ENCODE measurements at regions not wholly inside any gene's neighbourhood (a gene's known extent, or its start where the extent isn't known, plus 50 kb on each side); places are given as distances from the start of the nearest gene placed in this dataset.

- DNase-seq (ENCODE audit: low spot score) (no peak), ATAC-seq (no peak)
- peaks cover 4% of the 10 kb centered on the region; the same call in 2 of the 3 replicates for H3K36me3 Mint-ChIP-seq (ENCODE audit: low read depth)
- peaks cover 17% of the 10 kb centered on the region; the same call in 1 of the 2 replicates for H3K4me1 ChIP-seq (ENCODE audit: insufficient read depth)
- no peak overlapping the region for H3K27ac Mint-ChIP-seq
- no peaks in the 10 kb centered on the region for H4K20me1 ChIP-seq (replicated peaks; ENCODE audit: insufficient read depth)
- H3K4me2 ChIP-seq: no peak overlapping the region
- H3K27me3 Mint-ChIP-seq (ENCODE audit: insufficient read depth, low read depth, poor library complexity): peaks cover 2% of the 10 kb centered on the region
- H2AFZ ChIP-seq: no peak overlapping the region
- no peaks in the 10 kb centered on the region for H3K27me3 ChIP-seq (ENCODE audit: insufficient read depth)
- no peaks in the 10 kb centered on the region for H3K36me3 ChIP-seq (ENCODE audit: insufficient read depth)
- no peaks in the 10 kb centered on the region for H3F3A ChIP-seq (replicated peaks; ENCODE audit: low read depth)
- no peaks in the 10 kb centered on the region for H3K79me2 ChIP-seq (replicated peaks; ENCODE audit: insufficient read depth)
- no peak for TF ChIP-seq ZNF331 (CRISPR knock-in tag; IDR thresholded peaks at IDR 0.05; ENCODE audit: low read depth)
- TF ChIP-seq EZH2phosphoT487 (IDR thresholded peaks at IDR 0.05; ENCODE audit: unreplicated experiment): no peak
- TF ChIP-seq CREB1 (CRISPR knock-in tag; IDR thresholded peaks at IDR 0.05; ENCODE audit: low read depth): no peak
- no peak for TF ChIP-seq ZNF462 (CRISPR knock-in tag; IDR thresholded peaks at IDR 0.05)
- no peak for TF ChIP-seq STAT1 (IDR thresholded peaks at IDR 0.05; ENCODE audit: unreplicated experiment)
- TF ChIP-seq REST (IDR thresholded peaks at IDR 0.05; ENCODE audit: unreplicated experiment): no peak
- TF ChIP-seq POLR2AphosphoS5 (IDR thresholded peaks at IDR 0.05; ENCODE audit: low read depth): no peak
- no peak for TF ChIP-seq EZH2 (IDR thresholded peaks at IDR 0.05; ENCODE audit: low read depth, unreplicated experiment)
- TF ChIP-seq NANOG (IDR thresholded peaks at IDR 0.05; ENCODE audit: borderline replicate concordance): no peak
- TF ChIP-seq ETS1 (IDR thresholded peaks at IDR 0.05): no peak
- no peak for TF ChIP-seq ZNF114 (CRISPR knock-in tag; IDR thresholded peaks at IDR 0.05)
- no peak for TF ChIP-seq CTCF (conservative IDR thresholded peaks at IDR 0.05; ENCODE audit: low read depth in 2 of 2)
- TF ChIP-seq JUNB (IDR thresholded peaks at IDR 0.05; ENCODE audit: unreplicated experiment): no peak
- H3K4me3 ChIP-seq: no peak overlapping the region
- H3K4me3 Mint-ChIP-seq: no peak overlapping the region
- H3K9me3 Mint-ChIP-seq: peaks cover 7% of the 10 kb centered on the region; the same call in 2 of the 3 replicates
- H3K9me2 ChIP-seq (ENCODE audit: insufficient read depth): no peaks in the 10 kb centered on the region; the same call in 1 of the 2 replicates
- H3K27ac ChIP-seq (ENCODE audit: low read depth): no peak overlapping the region
- peaks cover 16% of the 10 kb centered on the region for H3K4me1 Mint-ChIP-seq
Observed at GRCh38 chr2:75348307-75348706, 149.0 kb upstream of the TACR1 start.

Measured in GM23338 (cell line).